GM21360 (cell line): ENCODE measurements at regions not wholly inside any gene's neighbourhood (a gene's known extent, or its start where the extent isn't known, plus 50 kb on each side); places are given as distances from the start of the nearest gene placed in this dataset.

Experiments used
- ATAC-seq: cut with Tn5 transposase; IDR thresholded peaks from one replicate; pipeline ENCODE4 v1.9.1; 2021; ENCODE audit warnings: mild to moderate bottlenecking, moderate library complexity; ENCODE audit not compliant: unreplicated experiment

DNA sequence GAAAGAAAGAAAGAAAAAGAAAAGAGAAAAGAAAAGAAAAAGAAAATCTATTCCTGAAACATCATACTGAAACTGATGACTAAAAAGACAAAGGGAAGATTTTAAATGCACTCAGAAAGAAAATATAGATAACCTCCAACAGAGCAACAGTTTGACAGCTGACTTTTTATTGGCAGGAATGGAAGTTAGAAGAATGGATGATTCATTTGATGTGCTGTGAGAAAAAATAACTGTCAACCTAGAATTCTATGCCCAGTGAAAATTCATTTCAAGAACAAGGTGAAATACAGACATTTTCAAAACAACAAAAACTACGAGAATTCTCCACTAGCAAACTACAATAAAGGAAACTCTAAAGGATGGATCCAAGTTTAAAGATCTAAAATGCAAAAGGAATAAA lies 50.5 kb upstream of the HSPA12A start:
- no peak for ATAC-seq

DNA sequence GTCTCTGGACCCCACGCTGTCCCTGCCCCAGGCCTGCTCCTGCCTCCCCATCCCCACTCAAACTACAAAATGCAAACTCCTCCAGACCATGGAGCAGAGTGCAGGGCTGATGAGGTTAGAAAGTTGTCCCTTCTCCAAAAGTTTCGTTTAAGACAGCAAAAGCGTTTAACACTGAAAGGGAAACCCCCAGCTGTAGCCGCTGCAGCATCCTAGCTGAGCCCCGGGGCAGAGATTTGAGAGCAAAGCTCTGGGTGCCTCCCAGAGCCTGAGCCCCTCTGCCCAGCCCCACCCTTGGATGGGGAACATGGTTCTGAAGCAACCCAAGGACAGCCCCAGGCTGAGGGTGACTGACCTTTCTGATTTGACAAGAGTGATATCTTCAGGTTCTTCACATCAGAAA lies 52.8 kb upstream of the ENO4 start:
- no peak for ATAC-seq

DNA sequence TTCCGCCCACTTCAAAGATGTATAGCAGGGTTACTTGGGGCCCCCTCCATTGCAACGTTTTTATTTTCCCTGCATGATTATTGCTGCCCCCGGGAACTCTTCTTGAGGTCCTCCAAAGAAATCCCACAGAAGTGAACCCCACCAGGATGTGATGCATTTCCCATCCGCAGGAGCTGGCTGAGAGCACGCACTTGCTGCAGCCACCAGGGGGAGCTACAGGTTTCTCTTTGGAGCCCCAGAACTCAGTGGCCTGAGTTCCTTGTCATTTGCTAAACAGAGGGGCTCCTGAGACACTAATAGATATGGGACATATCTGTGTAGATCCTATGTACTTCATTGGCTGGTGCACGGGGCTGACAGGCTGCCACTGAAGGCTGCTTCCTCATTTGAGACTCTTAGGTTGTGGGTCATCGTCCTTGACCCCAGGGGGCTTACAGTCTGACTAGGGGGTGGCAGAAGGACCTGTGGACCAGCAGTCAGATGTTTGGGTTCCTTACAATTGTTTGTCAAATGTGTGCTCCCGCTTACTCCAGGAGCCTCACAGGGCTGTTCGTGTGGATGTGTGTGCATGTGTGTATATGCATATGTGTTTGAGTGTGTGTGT lies 52.3 kb upstream of the ENO4 start:
- peak; percentile 86 for ATAC-seq

DNA sequence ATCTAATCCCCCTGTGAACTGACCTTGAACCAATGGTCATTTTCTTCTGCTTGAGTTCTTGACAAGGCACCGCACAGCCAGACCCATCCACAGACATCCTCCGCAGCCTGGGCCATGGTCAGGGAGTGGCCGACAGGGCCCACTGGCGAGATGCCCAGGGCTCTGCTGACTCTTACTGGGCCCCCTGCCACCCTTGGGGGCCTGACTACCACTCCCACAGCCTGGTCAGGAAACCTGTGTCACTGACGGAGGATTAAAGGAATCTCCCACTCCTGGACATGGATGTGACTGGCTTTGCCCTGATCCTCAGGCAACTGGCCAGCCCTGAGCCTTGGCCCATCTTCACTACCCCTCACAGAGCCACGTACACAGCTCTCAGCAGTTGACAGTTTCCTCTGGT lies 50.4 kb upstream of the ENO4 start:
- no peak for ATAC-seq
